Heart left ventricle (tissue), 13 donors: ENCODE measurements at regions not wholly inside any gene's neighbourhood (a gene's known extent, or its start where the extent isn't known, plus 50 kb on each side); places are given as distances from the start of the nearest gene placed in this dataset.

ENCODE experiments used
- CTCF ChIP-seq, 12 donors: fragments of 200-600 bp; sonication (generic) in 4 of 12; IDR thresholded peaks; one replicate each; pipeline versions ENCODE4 v1.5.0 to v1.8.0; 2018 to 2022; ENCODE audit warnings: antibody characterized with exemption in 12 of 12, mild to moderate bottlenecking in 5 of 12
- POLR2A ChIP-seq, 2 donors: fragments of 450-650 bp; IDR thresholded peaks; one replicate each; pipeline ENCODE4 v1.6.1; 2017; ENCODE audit warnings: antibody characterized with exemption in 2 of 2, mild to moderate bottlenecking in 2 of 2, moderate library complexity in 2 of 2
- donor health status: ischemic (EF 13 %, LVEDD 7.1; RV severe dilation, severe dysfunction).
- donor health status: DM: no; HTN: yes; CAD: no.
- donor health status: DM: no; HTN: no; CAD: no.
- donor health status: ischemic (EF 25% LVEDD 6.9; RV normal size, moderate dysfunction).
- donor health status: ischemic (EF 25% LVEDD 5.7; RV mildly dilated, moderate dysfunction).
- donor health status: ischemic (EF 35%, LVEDD 5.7; RV mildly dilated, moderate dysfunction).
- donor health status: nonischemic (EF 11% LVEDD 7.7; RV severe dilation, severe dysfunction).
- donor health status: DM: yes; HTN: yes; CAD: no.
- donor health status: PGD.
- donor health status: ischemic (EF 29% LVEDD 5.4; RV normal size, mild dysfunction).
- donor health status: nonischemic (EF 23%, LVEDD 6.1; RV moderate dilation, normal function).

GRCh38 chr5:85441156-85441555 is 1056.5 kb upstream of the EDIL3 start:
- TF ChIP-seq POLR2A (IDR thresholded peaks at IDR 0.05) (no peak), CTCF (IDR thresholded peaks at IDR 0.05) (no peak)
